ENCODE measurements at regions not wholly inside any gene's neighbourhood (a gene's known extent, or its start where the extent isn't known, plus 50 kb on each side); places are given as distances from the start of the nearest gene placed in this dataset.
"Not testable (repeated sequence)": the region's sequence is repeated elsewhere in the genome, so short reads cannot be mapped to it uniquely, and the experiment has no call there.

DNA sequence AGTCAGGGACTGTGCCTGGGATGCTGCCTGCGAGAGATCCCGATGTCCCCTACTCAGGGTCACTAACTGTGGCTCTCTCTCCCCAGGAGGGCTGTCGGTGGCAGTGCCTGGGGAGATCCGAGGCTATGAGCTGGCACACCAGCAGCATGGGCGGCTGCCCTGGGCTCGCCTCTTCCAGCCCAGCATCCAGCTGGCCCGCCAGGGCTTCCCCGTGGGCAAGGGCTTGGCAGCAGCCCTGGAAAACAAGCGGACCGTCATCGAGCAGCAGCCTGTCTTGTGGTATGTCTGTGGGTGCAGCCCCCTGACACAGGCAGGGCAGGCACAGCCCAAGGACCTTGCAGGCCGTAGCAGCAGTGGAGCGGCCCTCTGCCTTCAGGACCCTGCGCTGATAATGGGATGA lies 3088.9 kb downstream of the RPIA start:
- H3K4me1 ChIP-seq; intact Hi-C loops (cut with DNase I; ENCODE audit: low total_unique reads); H3K27me3 ChIP-seq; H3K36me3 ChIP-seq; in situ Hi-C loops (cut with MboI; ENCODE audit: low pct_ligation_motif_present in 1 of 4, low pct_unique_long_range_greater_than_20kb in 1 of 4, low sequenced_read_pairs in 3 of 4); H3K9me3 ChIP-seq; H3K27ac ChIP-seq; H3K4me3 ChIP-seq; DNase-seq: not testable (repeated sequence)
- WGBS, 2 donors (ENCODE audit: low coverage in 1 of 2), result 71% methylated on average over 4 of the region's 14 CpGs; no CpG with 5 or more reads in 1 of the 2 donors

DNA sequence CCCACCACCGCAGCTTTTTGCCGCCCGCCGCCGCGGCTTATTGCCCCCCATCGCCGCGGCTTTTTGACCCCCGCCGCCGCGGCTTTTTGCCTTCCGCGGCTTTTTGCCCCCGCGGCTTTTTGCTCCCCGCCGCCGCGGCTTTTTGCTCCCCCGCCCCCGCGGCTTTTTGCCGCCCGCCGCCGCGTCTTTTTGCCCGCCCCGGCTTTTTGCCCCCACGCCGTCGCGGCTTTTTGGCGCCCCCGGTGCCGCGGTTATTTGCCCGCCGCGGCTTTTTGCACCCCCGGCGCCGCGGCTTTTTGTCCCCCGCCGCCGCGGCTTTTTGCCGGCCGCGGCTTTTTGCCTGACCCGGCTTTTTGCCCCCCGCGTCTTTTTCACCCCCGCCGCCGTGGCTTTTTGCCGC lies 3061.8 kb upstream of the TEKT4 start:
- H3K36me3 ChIP-seq; H3K27me3 ChIP-seq; intact Hi-C loops (cut with DNase I; ENCODE audit: low total_unique reads); H3K27ac ChIP-seq; H3K4me1 ChIP-seq; DNase-seq; H3K9me3 ChIP-seq; in situ Hi-C loops (cut with MboI; ENCODE audit: low pct_ligation_motif_present in 1 of 4, low pct_unique_long_range_greater_than_20kb in 1 of 4, low sequenced_read_pairs in 3 of 4): not testable (repeated sequence)
- no CpG with 5 or more reads among the region's 60 CpGs for WGBS, 2 donors (ENCODE audit: low coverage in 1 of 2)
- peak overlapping the region in 2 of 4 donors; percentile 30 to 55 for H3K4me3 ChIP-seq

DNA sequence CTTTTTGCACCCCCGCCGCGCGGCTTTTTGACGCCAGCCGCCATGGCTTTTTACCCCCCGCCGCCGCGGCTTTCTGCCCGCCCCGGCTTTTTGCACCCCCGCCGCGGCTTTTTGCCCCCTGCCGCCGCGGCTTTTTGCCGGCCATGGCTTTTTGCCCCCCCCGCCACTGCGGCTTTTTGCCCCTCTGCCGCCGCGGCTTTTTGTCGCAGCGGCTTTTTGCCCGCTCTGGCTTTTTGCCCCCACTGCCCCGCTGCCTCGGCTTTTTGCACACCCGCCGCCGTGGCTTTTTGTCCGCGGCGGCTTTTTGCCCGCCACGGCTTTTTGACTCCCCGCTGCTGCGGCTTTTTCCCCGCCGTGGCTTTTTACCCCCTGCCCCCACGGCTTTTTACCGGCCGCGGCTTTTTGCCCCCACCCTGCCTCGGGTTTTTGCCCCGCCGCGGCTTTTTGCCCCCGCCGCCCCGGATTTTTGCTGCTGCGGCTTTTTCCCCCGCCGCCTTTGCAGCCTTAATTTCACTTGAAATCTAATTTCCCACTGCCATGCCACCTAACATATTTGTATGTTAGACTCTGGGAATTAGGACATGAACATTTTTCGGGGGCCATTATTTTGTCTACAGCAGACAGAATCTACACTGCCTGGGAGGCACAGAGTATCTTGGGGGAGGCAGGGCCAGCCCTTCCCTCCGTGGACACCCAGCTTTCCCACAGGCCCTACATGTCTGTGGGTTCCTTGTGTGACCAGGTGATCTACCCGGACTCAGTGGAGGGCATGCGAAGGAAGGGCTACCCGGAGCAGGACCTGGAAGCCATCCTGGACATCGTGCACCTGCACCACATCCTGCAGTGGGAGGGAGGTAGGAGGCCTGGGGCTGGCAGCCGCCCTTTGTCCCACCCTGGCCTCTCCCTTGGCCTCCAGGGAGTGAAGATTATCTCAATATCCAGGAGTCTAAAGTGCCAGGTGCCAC lies 3031.0 kb upstream of the TEKT4 start:
- H3K36me3 ChIP-seq, result no peaks in the 10 kb centered on the region
- H3K27me3 ChIP-seq, result peaks cover 37% of the 10 kb centered on the region
- WGBS, 2 donors (ENCODE audit: low coverage in 1 of 2), result 14 to 24% methylated on average over 24 to 60 of the region's 62 CpGs
- intact Hi-C loops (cut with DNase I; ENCODE audit: low total_unique reads), result no loop called here
- DNase-seq, result no peak
- H3K4me3 ChIP-seq, result peak overlapping the region in 2 of 4 donors; percentile 9 to 40
- H3K27ac ChIP-seq, result no peak overlapping the region
- TF ChIP-seq, protein P1, sequence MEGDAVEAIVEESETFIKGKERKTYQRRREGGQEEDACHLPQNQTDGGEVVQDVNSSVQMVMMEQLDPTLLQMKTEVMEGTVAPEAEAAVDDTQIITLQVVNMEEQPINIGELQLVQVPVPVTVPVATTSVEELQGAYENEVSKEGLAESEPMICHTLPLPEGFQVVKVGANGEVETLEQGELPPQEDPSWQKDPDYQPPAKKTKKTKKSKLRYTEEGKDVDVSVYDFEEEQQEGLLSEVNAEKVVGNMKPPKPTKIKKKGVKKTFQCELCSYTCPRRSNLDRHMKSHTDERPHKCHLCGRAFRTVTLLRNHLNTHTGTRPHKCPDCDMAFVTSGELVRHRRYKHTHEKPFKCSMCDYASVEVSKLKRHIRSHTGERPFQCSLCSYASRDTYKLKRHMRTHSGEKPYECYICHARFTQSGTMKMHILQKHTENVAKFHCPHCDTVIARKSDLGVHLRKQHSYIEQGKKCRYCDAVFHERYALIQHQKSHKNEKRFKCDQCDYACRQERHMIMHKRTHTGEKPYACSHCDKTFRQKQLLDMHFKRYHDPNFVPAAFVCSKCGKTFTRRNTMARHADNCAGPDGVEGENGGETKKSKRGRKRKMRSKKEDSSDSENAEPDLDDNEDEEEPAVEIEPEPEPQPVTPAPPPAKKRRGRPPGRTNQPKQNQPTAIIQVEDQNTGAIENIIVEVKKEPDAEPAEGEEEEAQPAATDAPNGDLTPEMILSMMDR (IDR thresholded peaks at IDR 0.05), result no peak
- TF ChIP-seq EP300 (IDR thresholded peaks at IDR 0.05; ENCODE audit: low read depth) (no peak), POLR2A (IDR thresholded peaks at IDR 0.05) (no peak), POLR2AphosphoS5 (IDR thresholded peaks at IDR 0.05) (no peak)
- in situ Hi-C loops (cut with MboI; ENCODE audit: low pct_ligation_motif_present in 1 of 4, low pct_unique_long_range_greater_than_20kb in 1 of 4, low sequenced_read_pairs in 3 of 4), result no loop called here
- H3K9me3 ChIP-seq, result no peaks in the 10 kb centered on the region
- peaks cover 0 to 7% (median 2%) of the 10 kb centered on the region in 4 donors for H3K4me1 ChIP-seq

GRCh38 chr2:91842264-91842663 lies 3029.0 kb upstream of the TEKT4 start:
- H3K36me3 ChIP-seq; H3K4me3 ChIP-seq; H3K9me3 ChIP-seq; intact Hi-C loops (cut with DNase I; ENCODE audit: low total_unique reads); H3K4me1 ChIP-seq; in situ Hi-C loops (cut with MboI; ENCODE audit: low pct_ligation_motif_present in 1 of 4, low pct_unique_long_range_greater_than_20kb in 1 of 4, low sequenced_read_pairs in 3 of 4); DNase-seq; H3K27ac ChIP-seq: not testable (repeated sequence)
- peaks cover 37% of the 10 kb centered on the region for H3K27me3 ChIP-seq
- 85% methylated on average over 12 of the region's 12 CpGs; no CpG with 5 or more reads in 1 of the 2 donors for WGBS, 2 donors (ENCODE audit: low coverage in 1 of 2)

GRCh38 chr2:91842913-91843312 lies 3028.3 kb upstream of the TEKT4 start:
- H3K9me3 ChIP-seq; intact Hi-C loops (cut with DNase I; ENCODE audit: low total_unique reads); H3K27ac ChIP-seq; DNase-seq; in situ Hi-C loops (cut with MboI; ENCODE audit: low pct_ligation_motif_present in 1 of 4, low pct_unique_long_range_greater_than_20kb in 1 of 4, low sequenced_read_pairs in 3 of 4); H3K4me1 ChIP-seq; H3K36me3 ChIP-seq; H3K4me3 ChIP-seq: not testable (repeated sequence)
- WGBS, 2 donors (ENCODE audit: low coverage in 1 of 2), result 93 to 95% methylated on average over 4 to 11 of the region's 14 CpGs
- H3K27me3 ChIP-seq, result peaks cover 37% of the 10 kb centered on the region

GRCh38 chr2:91843723-91844450 lies 3027.3 kb upstream of the TEKT4 start:
- H3K4me1 ChIP-seq; H3K36me3 ChIP-seq; H3K4me3 ChIP-seq; DNase-seq; H3K27ac ChIP-seq; intact Hi-C loops (cut with DNase I; ENCODE audit: low total_unique reads); H3K9me3 ChIP-seq; in situ Hi-C loops (cut with MboI; ENCODE audit: low pct_ligation_motif_present in 1 of 4, low pct_unique_long_range_greater_than_20kb in 1 of 4, low sequenced_read_pairs in 3 of 4): not testable (repeated sequence)
- 92% methylated on average over 26 of the region's 39 CpGs; no CpG with 5 or more reads in 1 of the 2 donors for WGBS, 2 donors (ENCODE audit: low coverage in 1 of 2)
- H3K27me3 ChIP-seq, result peaks cover 37% of the 10 kb centered on the region

DNA sequence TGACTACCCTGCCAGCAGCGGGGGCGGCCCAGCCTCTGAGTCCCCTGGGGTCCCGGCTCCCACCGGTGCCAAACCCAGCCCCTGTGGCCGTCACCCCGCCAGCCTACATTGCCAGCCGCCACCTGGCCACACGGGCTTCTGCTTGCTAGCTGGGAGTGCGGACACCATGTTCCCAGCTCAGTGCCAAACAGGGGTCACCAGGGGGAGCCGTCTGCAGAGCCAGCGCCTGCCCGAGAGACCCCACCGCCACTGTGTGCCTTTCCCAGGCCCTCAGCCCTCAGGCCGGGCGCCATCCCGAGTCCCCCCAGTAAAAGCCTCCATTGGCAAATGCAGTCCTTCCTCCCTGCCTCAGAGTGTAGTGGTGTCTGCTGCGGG lies 3026.8 kb upstream of the TEKT4 start:
- in situ Hi-C loops (cut with MboI; ENCODE audit: low pct_ligation_motif_present in 1 of 4, low pct_unique_long_range_greater_than_20kb in 1 of 4, low sequenced_read_pairs in 3 of 4); H3K36me3 ChIP-seq; H3K4me1 ChIP-seq; H3K9me3 ChIP-seq; H3K27ac ChIP-seq; H3K4me3 ChIP-seq; DNase-seq; intact Hi-C loops (cut with DNase I; ENCODE audit: low total_unique reads): not testable (repeated sequence)
- peaks cover 37% of the 10 kb centered on the region for H3K27me3 ChIP-seq
- WGBS, 2 donors (ENCODE audit: low coverage in 1 of 2), result 93% methylated on average over 17 of the region's 17 CpGs; no CpG with 5 or more reads in 1 of the 2 donors

DNA sequence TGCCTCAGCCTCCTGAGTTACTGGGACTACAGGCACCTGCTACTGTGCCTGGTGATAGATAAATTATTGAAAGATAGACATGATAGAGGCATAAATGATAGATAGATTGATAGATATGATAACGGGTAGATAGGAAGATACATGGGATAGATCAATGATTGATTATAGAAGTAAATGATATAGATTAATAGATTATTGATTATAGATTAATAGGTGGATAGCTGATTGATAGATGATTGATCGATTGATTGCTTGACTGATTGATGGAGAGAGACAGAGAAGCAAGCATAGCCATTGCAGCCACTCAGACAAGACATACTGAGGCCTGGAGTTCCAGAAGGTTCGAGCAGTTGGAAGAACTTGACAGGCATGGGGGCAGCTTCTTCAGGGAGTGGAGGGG lies 3024.8 kb upstream of the TEKT4 start:
- H3K36me3 ChIP-seq; H3K27ac ChIP-seq; in situ Hi-C loops (cut with MboI; ENCODE audit: low pct_ligation_motif_present in 1 of 4, low pct_unique_long_range_greater_than_20kb in 1 of 4, low sequenced_read_pairs in 3 of 4); DNase-seq; H3K4me1 ChIP-seq; H3K9me3 ChIP-seq; intact Hi-C loops (cut with DNase I; ENCODE audit: low total_unique reads); H3K4me3 ChIP-seq: not testable (repeated sequence)
- H3K27me3 ChIP-seq, result peaks cover 19% of the 10 kb centered on the region
- WGBS, 2 donors (ENCODE audit: low coverage in 1 of 2), result 49 to 74% methylated on average over 2 to 3 of the region's 3 CpGs

DNA sequence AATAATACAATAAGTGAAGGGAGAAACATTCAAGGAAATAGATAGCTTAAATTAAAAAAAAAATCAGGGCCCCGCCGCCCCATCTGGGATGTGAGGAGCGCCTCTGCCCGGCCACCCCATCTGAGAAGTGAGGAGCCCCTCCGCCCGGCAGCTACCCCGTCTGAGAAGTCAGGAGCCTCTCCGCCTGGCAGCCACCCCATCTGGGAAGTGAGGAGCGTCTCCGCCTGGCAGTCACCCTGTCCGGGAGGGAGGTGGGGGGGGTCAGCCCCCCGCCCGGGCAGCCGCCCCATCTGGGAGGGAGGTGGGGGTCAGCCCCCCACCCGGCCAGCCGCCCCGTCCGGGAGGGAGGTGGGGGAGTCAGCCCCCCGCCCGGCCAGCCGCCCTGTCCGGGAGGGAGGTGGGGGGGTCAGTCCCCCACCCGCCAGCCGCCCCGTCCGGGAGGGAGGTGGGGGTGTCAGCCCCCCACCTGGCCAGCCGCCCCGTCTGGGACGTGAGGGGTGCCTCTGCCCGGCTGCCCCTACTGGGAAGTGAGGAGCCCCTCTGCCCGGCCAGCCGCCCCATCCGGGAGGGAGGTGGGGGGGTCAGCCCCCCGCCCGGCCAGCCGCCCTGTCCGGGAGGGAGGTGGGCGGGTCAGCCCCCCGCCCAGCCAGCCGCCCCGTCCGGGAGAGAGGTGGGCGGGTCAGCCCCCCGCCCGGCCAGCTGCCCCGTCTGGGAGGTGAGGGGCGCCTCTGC lies 3019.4 kb upstream of the TEKT4 start:
- in situ Hi-C loops (cut with MboI; ENCODE audit: low pct_ligation_motif_present in 1 of 4, low pct_unique_long_range_greater_than_20kb in 1 of 4, low sequenced_read_pairs in 3 of 4), result not testable (repeated sequence)
- WGBS, 2 donors (ENCODE audit: low coverage in 1 of 2), result 95% methylated on average over 12 of the region's 47 CpGs; no CpG with 5 or more reads in 1 of the 2 donors

More for the DNA sequence above, 3019.4 kb upstream of the TEKT4 start:
- H3K9me3 ChIP-seq; H3K4me1 ChIP-seq; H3K27ac ChIP-seq; H3K36me3 ChIP-seq; intact Hi-C loops (cut with DNase I; ENCODE audit: low total_unique reads); H3K27me3 ChIP-seq; DNase-seq; H3K4me3 ChIP-seq: not testable (repeated sequence)
